ENCODE measurements at regions not wholly inside any gene's neighbourhood (a gene's known extent, or its start where the extent isn't known, plus 50 kb on each side); places are given as distances from the start of the nearest gene placed in this dataset.

DNA sequence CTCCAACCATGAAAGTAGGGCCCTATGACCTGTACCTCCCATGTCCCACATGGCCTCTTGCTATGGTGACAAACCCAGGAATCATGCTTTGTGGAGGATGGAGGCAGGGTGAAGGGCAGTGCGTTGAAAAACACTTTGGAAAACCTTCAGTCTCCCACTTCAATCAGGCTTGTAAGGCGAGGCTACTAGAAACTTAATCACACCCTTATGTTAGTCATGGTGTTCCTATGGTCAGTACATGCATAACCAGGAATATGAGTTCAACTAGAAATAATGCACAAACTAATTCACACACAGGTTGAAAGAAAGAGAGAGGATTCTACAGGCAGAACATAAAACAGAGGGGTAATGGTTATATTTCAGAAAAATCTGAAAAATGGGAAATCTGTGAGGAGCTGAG is 601.1 kb downstream of the KCTD16 start:
- TF ChIP-seq, protein P1, sequence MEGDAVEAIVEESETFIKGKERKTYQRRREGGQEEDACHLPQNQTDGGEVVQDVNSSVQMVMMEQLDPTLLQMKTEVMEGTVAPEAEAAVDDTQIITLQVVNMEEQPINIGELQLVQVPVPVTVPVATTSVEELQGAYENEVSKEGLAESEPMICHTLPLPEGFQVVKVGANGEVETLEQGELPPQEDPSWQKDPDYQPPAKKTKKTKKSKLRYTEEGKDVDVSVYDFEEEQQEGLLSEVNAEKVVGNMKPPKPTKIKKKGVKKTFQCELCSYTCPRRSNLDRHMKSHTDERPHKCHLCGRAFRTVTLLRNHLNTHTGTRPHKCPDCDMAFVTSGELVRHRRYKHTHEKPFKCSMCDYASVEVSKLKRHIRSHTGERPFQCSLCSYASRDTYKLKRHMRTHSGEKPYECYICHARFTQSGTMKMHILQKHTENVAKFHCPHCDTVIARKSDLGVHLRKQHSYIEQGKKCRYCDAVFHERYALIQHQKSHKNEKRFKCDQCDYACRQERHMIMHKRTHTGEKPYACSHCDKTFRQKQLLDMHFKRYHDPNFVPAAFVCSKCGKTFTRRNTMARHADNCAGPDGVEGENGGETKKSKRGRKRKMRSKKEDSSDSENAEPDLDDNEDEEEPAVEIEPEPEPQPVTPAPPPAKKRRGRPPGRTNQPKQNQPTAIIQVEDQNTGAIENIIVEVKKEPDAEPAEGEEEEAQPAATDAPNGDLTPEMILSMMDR (conservative IDR thresholded peaks at IDR 0.05; ENCODE audit: low read depth, low read length), result no peak
- TF ChIP-seq EZH2 (IDR thresholded peaks at IDR 0.05; ENCODE audit: borderline replicate concordance, low read depth, low read length, poor library complexity, severe bottlenecking), result no peak

Data from A673 (cell line).